Loucy (cell line): ENCODE measurements at regions not wholly inside any gene's neighbourhood (a gene's known extent, or its start where the extent isn't known, plus 50 kb on each side); places are given as distances from the start of the nearest gene placed in this dataset.

Experiments
- H2AFZ ChIP-seq: fragments of 200-600 bp; sonication (generic); 2 replicates; pipeline ENCODE4 v1.6.0; 2016; ENCODE audit warnings: antibody characterized with exemption, mild to moderate bottlenecking, low read length, moderate library complexity
- H3F3A ChIP-seq: fragments of 200-600 bp; 2 replicates; pipeline ENCODE4 v1.6.0; 2016; ENCODE audit warnings: antibody characterized with exemption, low read depth, mild to moderate bottlenecking
- H3K27me3 ChIP-seq: fragments of 200-600 bp; sonication (generic); 2 replicates; pipeline ENCODE4 v1.6.1; 2014; ENCODE audit warnings: low read length, mild to moderate bottlenecking; ENCODE audit not compliant: insufficient read depth, poor library complexity, severe bottlenecking
- H3K36me3 ChIP-seq: fragments of 200-600 bp; sonication (generic); 2 replicates; pipeline ENCODE4 v1.6.1; 2016; ENCODE audit warnings: low read length; ENCODE audit not compliant: insufficient read depth
- H3K4me1 ChIP-seq: fragments of 200-600 bp; sonication (generic); 2 replicates; pipeline ENCODE4 v1.5.1; 2014; ENCODE audit warnings: low read length, mild to moderate bottlenecking; ENCODE audit not compliant: insufficient read depth, poor library complexity, severe bottlenecking
- H3K4me2 ChIP-seq: fragments of 200-600 bp; sonication (generic); 2 replicates; pipeline ENCODE4 v1.6.0; 2014; ENCODE audit warnings: antibody characterized with exemption, low read length, low read depth, mild to moderate bottlenecking; ENCODE audit not compliant: poor library complexity, severe bottlenecking
- H3K4me3 ChIP-seq: fragments of 200-600 bp; sonication (generic); 2 replicates; pipeline ENCODE4 v1.5.1; 2014; ENCODE audit warnings: low read length, mild to moderate bottlenecking, mixed read lengths; ENCODE audit not compliant: poor library complexity, severe bottlenecking
- H3K79me2 ChIP-seq: fragments of 200-600 bp; sonication (generic); 2 replicates; pipeline ENCODE4 v1.6.1; 2014; ENCODE audit warnings: low read length; ENCODE audit not compliant: insufficient read depth
- H3K9ac ChIP-seq: fragments of 200-600 bp; sonication (generic); 2 replicates; pipeline ENCODE4 v1.6.0; 2014; ENCODE audit warnings: mild to moderate bottlenecking, low read depth, low read length, moderate library complexity; ENCODE audit not compliant: poor library complexity, severe bottlenecking
- H3K9me2 ChIP-seq: fragments of 200-600 bp; sonication (generic); replicated peaks from 2 replicates; pipeline ENCODE4 v1.6.1; 2016; ENCODE audit warnings: low read depth, low read length, mixed read lengths
- H3K9me3 ChIP-seq: fragments of 200-600 bp; sonication (generic); 2 replicates; pipeline ENCODE4 v1.6.1; 2014; ENCODE audit warnings: mild to moderate bottlenecking, antibody characterized with exemption, low read length, low read depth; ENCODE audit not compliant: insufficient read depth
- H4K20me1 ChIP-seq: fragments of 200-600 bp; sonication (generic); 2 replicates; pipeline ENCODE4 v1.6.0; 2014; ENCODE audit warnings: antibody characterized with exemption, low read length, mild to moderate bottlenecking; ENCODE audit not compliant: insufficient read depth, poor library complexity, severe bottlenecking
- CTCF ChIP-seq: fragments of 200-600 bp; sonication (generic); conservative IDR thresholded peaks from 2 replicates; pipeline ENCODE4 v1.5.1; 2014; ENCODE audit warnings: mild to moderate bottlenecking, antibody characterized with exemption, low read length
- EZH2phosphoT487 ChIP-seq: fragments of 200-600 bp; IDR thresholded peaks from 2 replicates; pipeline ENCODE4 v1.6.1; 2018; ENCODE audit warnings: antibody characterized with exemption, mild to moderate bottlenecking, moderate library complexity, borderline replicate concordance

GRCh38 chr12:45674181-45674977 lies 55.1 kb upstream of the ARID2 start:
- H3K9ac ChIP-seq: no peak overlapping the region
- H3K4me2 ChIP-seq: no peak overlapping the region
- no peak overlapping the region for H3K4me3 ChIP-seq
- TF ChIP-seq CTCF (no peak), EZH2phosphoT487 (no peak)
- no peaks in the 10 kb centered on the region for H4K20me1 ChIP-seq
- no peaks in the 10 kb centered on the region for H3F3A ChIP-seq
- H3K9me3 ChIP-seq: no peaks in the 10 kb centered on the region
- no peaks in the 10 kb centered on the region for H3K9me2 ChIP-seq
- H3K36me3 ChIP-seq: no peaks in the 10 kb centered on the region
- no peak overlapping the region for H2AFZ ChIP-seq
- no peaks in the 10 kb centered on the region for H3K79me2 ChIP-seq
- H3K27me3 ChIP-seq: no peaks in the 10 kb centered on the region
- H3K4me1 ChIP-seq: peaks cover 22% of the 10 kb centered on the region

- Histone ChIP-seq H3F3A (no peaks in the 10 kb centered on the region), H3K27me3 (no peaks in the 10 kb centered on the region), H3K4me1 (peaks cover 13% of the 10 kb centered on the region), H4K20me1 (no peaks in the 10 kb centered on the region), H3K9ac (no peak overlapping the region), H3K9me2 (no peaks in the 10 kb centered on the region), H3K79me2 (no peaks in the 10 kb centered on the region), H3K36me3 (no peaks in the 10 kb centered on the region), H3K4me3 (no peak overlapping the region), H3K4me2 (no peak overlapping the region), H2AFZ (no peak overlapping the region), H3K9me3 (no peaks in the 10 kb centered on the region)
- no peak for TF ChIP-seq EZH2phosphoT487
- no peak for TF ChIP-seq CTCF
These were observed 54.0 kb upstream of the ARID2 start for GRCh38 chr12:45675534-45675933.
